Breast epithelium (tissue), 3 donors: ENCODE measurements at regions not wholly inside any gene's neighbourhood (a gene's known extent, or its start where the extent isn't known, plus 50 kb on each side); places are given as distances from the start of the nearest gene placed in this dataset.

Source experiments
- POLR2A ChIP-seq: fragments of 450-650 bp; IDR thresholded peaks from one replicate; pipeline ENCODE4 v1.6.1; 2016; ENCODE audit warnings: antibody characterized with exemption, mild to moderate bottlenecking, moderate library complexity
- POLR2AphosphoS5 ChIP-seq, 3 donors: sonication (generic); formaldehyde crosslinking; IDR thresholded peaks; one replicate each; pipeline ENCODE4 v1.6.1; 2017; ENCODE audit warnings: antibody characterized with exemption in 3 of 3
- TF ChIP-seq, protein P1 (sequence below), 3 donors: fragments of 450-650 bp; IDR thresholded peaks; one replicate each; pipeline ENCODE4 v1.5.1; 2016 to 2017; ENCODE audit warnings: antibody characterized with exemption in 3 of 3, mild to moderate bottlenecking in 3 of 3, moderate library complexity in 3 of 3

DNA sequence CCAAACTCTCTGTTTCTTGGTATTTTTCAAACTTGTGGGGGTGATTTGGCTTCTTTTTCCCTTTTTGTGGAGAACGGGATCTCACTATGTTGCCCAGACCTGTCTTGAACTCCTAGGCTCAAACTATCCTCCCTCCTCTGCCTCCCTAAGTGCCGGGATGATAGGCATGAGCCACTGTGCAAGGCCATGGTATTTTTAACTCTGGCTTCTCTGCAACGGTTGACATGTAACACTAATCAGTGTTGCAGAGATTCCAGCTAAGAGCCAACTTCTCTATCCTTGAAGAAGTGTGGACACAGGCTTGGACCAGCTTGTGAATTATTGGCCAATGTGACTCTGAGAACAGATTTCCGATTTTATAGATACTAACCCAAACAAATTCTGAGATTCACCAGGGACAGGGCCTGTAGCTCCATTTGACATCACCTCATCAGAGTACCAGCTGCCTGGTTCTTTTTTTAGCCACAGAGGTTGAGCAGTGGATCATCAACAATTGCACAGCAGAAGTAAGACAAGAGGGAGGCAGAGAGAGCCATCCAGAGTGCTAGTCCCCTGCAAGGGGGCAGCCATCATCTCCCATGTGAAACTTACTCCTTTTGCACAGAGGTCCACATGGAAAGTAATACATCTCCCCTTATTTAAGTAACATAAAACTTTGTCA lies 98.1 kb upstream of the SYNPR start:
- TF ChIP-seq, protein P1, sequence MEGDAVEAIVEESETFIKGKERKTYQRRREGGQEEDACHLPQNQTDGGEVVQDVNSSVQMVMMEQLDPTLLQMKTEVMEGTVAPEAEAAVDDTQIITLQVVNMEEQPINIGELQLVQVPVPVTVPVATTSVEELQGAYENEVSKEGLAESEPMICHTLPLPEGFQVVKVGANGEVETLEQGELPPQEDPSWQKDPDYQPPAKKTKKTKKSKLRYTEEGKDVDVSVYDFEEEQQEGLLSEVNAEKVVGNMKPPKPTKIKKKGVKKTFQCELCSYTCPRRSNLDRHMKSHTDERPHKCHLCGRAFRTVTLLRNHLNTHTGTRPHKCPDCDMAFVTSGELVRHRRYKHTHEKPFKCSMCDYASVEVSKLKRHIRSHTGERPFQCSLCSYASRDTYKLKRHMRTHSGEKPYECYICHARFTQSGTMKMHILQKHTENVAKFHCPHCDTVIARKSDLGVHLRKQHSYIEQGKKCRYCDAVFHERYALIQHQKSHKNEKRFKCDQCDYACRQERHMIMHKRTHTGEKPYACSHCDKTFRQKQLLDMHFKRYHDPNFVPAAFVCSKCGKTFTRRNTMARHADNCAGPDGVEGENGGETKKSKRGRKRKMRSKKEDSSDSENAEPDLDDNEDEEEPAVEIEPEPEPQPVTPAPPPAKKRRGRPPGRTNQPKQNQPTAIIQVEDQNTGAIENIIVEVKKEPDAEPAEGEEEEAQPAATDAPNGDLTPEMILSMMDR (IDR thresholded peaks at IDR 0.05): no peak
- no peak for TF ChIP-seq POLR2A
- no peak for TF ChIP-seq POLR2AphosphoS5 (IDR thresholded peaks at IDR 0.05)
